Neuronal stem cell (in vitro differentiated cells): ENCODE measurements at regions not wholly inside any gene's neighbourhood (a gene's known extent, or its start where the extent isn't known, plus 50 kb on each side); places are given as distances from the start of the nearest gene placed in this dataset.
"Not testable (repeated sequence)": the region's sequence is repeated elsewhere in the genome, so short reads cannot be mapped to it uniquely, and the experiment has no call there.

Experiments used
- DNase-seq: peaks from one replicate; pipeline ENCODE4 v3.0.0-alpha.2; 2013; ENCODE audit warnings: low spot score
- H2AFZ ChIP-seq: one replicate; pipeline ENCODE4 v1.6.1; 2013; ENCODE audit warnings: mild to moderate bottlenecking, low read length, inconsistent platforms
- H2AK5ac ChIP-seq: 2 replicates; pipeline ENCODE4 v1.6.1; 2013; ENCODE audit warnings: low read depth, mild to moderate bottlenecking, inconsistent platforms, low read length, moderate library complexity, mixed read lengths
- H2BK120ac ChIP-seq: 2 replicates; pipeline ENCODE4 v1.6.1; 2013; ENCODE audit warnings: low read depth, mild to moderate bottlenecking, inconsistent platforms, low read length, moderate library complexity, mixed read lengths
- H2BK12ac ChIP-seq: one replicate; pipeline ENCODE4 v1.6.1; 2013; ENCODE audit warnings: low read length, inconsistent platforms
- H2BK15ac ChIP-seq: 2 replicates; pipeline ENCODE4 v1.6.1; 2013; ENCODE audit warnings: mild to moderate bottlenecking, low read length, inconsistent platforms, mixed read lengths
- H2BK5ac ChIP-seq: one replicate; pipeline ENCODE4 v1.6.1; 2013; ENCODE audit warnings: inconsistent platforms, mild to moderate bottlenecking, low read length, moderate library complexity
- H3K14ac ChIP-seq: one replicate; pipeline ENCODE4 v1.6.1; 2013; ENCODE audit warnings: low read length, inconsistent platforms
- H3K18ac ChIP-seq: 2 replicates; pipeline ENCODE4 v1.6.1; 2013; ENCODE audit warnings: low read length, inconsistent platforms
- H3K23ac ChIP-seq: 2 replicates; pipeline ENCODE4 v1.6.1; 2013; ENCODE audit warnings: low read depth, mild to moderate bottlenecking, mixed read lengths, low read length, inconsistent platforms; ENCODE audit not compliant: poor library complexity
- H3K27ac ChIP-seq: replicated peaks from 3 replicates; pipeline ENCODE4 v1.5.1; 2013; ENCODE audit warnings: low read length, inconsistent platforms
- H3K27me3 ChIP-seq, 3 experiments: 2 replicates each; pipeline ENCODE4 v1.6.1; 2013; ENCODE audit warnings: low read length in 3 of 3, mild to moderate bottlenecking in 2 of 3, inconsistent platforms in 1 of 3, low read depth in 1 of 3, mixed read lengths in 1 of 3, moderate library complexity in 1 of 3; ENCODE audit not compliant: control insufficient read depth in 3 of 3, insufficient read depth in 3 of 3
- H3K36me3 ChIP-seq, 2 donors: replicated peaks in 1 of 2; 2 replicates each; pipeline ENCODE4 v1.6.1; 2013; ENCODE audit warnings: low read length in 2 of 2; ENCODE audit not compliant: control insufficient read depth in 2 of 2, insufficient read depth in 2 of 2
- H3K4ac ChIP-seq: 2 replicates; pipeline ENCODE4 v1.6.1; 2013; ENCODE audit warnings: inconsistent platforms, mild to moderate bottlenecking, low read length, moderate library complexity
- H3K4me1 ChIP-seq, 2 donors: 1 replicate in 1 of 2; 2 replicates in 1 of 2; pipeline ENCODE4 v1.6.1; 2013; ENCODE audit warnings: low read length in 2 of 2, low read depth in 1 of 2; ENCODE audit not compliant: control insufficient read depth in 2 of 2, insufficient read depth in 1 of 2
- H3K4me2 ChIP-seq: one replicate; pipeline ENCODE4 v1.6.1; 2013; ENCODE audit warnings: mild to moderate bottlenecking, low read length, inconsistent platforms; ENCODE audit not compliant: insufficient read depth, poor library complexity, severe bottlenecking
- H3K4me3 ChIP-seq, 2 donors: 2 replicates each; pipeline ENCODE4 v1.5.1; 2013; ENCODE audit warnings: low read length in 2 of 2, mild to moderate bottlenecking in 2 of 2, inconsistent platforms in 1 of 2, moderate library complexity in 1 of 2
- H3K79me1 ChIP-seq: one replicate; pipeline ENCODE4 v1.6.1; 2013; ENCODE audit warnings: low read depth, mild to moderate bottlenecking, inconsistent platforms, low read length, moderate library complexity
- H3K9ac ChIP-seq: one replicate; pipeline ENCODE4 v1.6.1; 2013; ENCODE audit warnings: mild to moderate bottlenecking, low read depth, low read length, inconsistent platforms; ENCODE audit not compliant: poor library complexity
- H3K9me3 ChIP-seq, 2 donors: replicated peaks in 1 of 2; 2 replicates each; pipeline versions ENCODE3 to v1.6.1; 2013; ENCODE audit warnings: low read length in 2 of 2, mild to moderate bottlenecking in 2 of 2, inconsistent platforms in 1 of 2, low read depth in 1 of 2, mixed read lengths in 1 of 2, moderate library complexity in 1 of 2; ENCODE audit not compliant: control insufficient read depth in 2 of 2, insufficient read depth in 1 of 2
- H4K8ac ChIP-seq: one replicate; pipeline ENCODE4 v1.6.1; 2013; ENCODE audit warnings: low read depth, mild to moderate bottlenecking, inconsistent platforms, low read length, moderate library complexity
- H4K91ac ChIP-seq: one replicate; pipeline ENCODE4 v1.6.1; 2013; ENCODE audit warnings: low read length, low read depth, mild to moderate bottlenecking, inconsistent platforms; ENCODE audit not compliant: poor library complexity
- WGBS, 2 donors: extraction: QIAGEN DNeasy Blood & Tissue Kit; methylation state at CpG; one replicate each; pipeline ENCODE4 v1.1.7; 2013; ENCODE audit warnings: missing lambda C conversion rate in 2 of 2, mixed read lengths in 1 of 2; ENCODE audit not compliant: insufficient read length in 2 of 2, insufficient replicate concordance in 1 of 2; ENCODE audit errors: extremely low coverage in 2 of 2; 5-methylcytosine and 5-hydroxymethylcytosine counted together

DNA sequence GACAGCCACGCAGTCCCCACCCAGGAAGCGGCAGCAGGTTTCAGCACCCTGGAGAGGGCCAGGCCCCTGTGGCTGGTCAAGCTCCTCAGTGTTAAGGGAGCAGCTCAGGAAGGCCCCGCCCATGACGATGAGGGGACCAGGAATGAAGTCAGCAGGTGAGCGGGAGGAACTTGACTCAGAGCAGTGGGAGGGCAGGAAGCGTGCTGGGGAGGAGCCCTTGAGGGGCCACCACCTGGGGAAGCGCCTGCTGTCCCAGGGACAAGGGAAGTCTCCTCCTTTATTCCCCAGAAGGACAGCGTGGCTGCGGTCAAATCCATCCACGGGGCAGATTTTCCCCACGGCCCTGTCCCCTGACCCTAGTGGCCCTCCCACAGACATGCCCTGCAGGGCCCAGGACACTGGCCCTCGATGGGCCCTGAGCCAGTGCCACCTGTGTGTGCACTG, 357.6 kb downstream of the ADGRD1 start:
- not testable (repeated sequence) for H2BK120ac ChIP-seq, H3K4me2 ChIP-seq, H3K9me3 ChIP-seq, H3K79me1 ChIP-seq, H3K4me3 ChIP-seq, H2BK12ac ChIP-seq, H2AFZ ChIP-seq, H3K23ac ChIP-seq, H2BK15ac ChIP-seq, H3K18ac ChIP-seq, H3K4ac ChIP-seq, H3K4me1 ChIP-seq, H3K36me3 ChIP-seq, H2BK5ac ChIP-seq, H4K8ac ChIP-seq, H4K91ac ChIP-seq, H3K9ac ChIP-seq, H2AK5ac ChIP-seq, DNase-seq, H3K27ac ChIP-seq, H3K14ac ChIP-seq
- peaks cover 0 to 10% (median 0%) of the 10 kb centered on the region in 3 experiments for H3K27me3 ChIP-seq
- WGBS, 2 donors: no CpG with 5 or more reads among the region's 12 CpGs

GRCh38 chr12:131311764-131312163, 358.1 kb downstream of the ADGRD1 start:
- Histone ChIP-seq H2BK12ac (no peak overlapping the region), H3K4me1 (no peaks in the 10 kb centered on the region), H3K23ac (no peak overlapping the region), H3K14ac (no peak overlapping the region), H2AK5ac (no peak overlapping the region), H4K91ac (no peak overlapping the region), H3K18ac (no peak overlapping the region), H3K27ac (no peak overlapping the region), H3K4ac (no peak overlapping the region), H2BK5ac (no peak overlapping the region), H2BK120ac (no peak overlapping the region), H3K9me3 (peaks cover 0 to 2% of the 10 kb centered on the region in 2 donors), H3K79me1 (no peaks in the 10 kb centered on the region), H3K4me2 (no peak overlapping the region), H3K36me3 (no peaks in the 10 kb centered on the region), H2BK15ac (no peak overlapping the region), H2AFZ (no peak overlapping the region), H3K9ac (no peak overlapping the region), H4K8ac (no peak overlapping the region), H3K4me3 (no peak overlapping the region), H3K27me3 (peaks cover 0 to 10% (median 0%) of the 10 kb centered on the region in 3 experiments)
- DNase-seq: no peak
- WGBS, 2 donors: no CpG with 5 or more reads among the region's 10 CpGs

DNA sequence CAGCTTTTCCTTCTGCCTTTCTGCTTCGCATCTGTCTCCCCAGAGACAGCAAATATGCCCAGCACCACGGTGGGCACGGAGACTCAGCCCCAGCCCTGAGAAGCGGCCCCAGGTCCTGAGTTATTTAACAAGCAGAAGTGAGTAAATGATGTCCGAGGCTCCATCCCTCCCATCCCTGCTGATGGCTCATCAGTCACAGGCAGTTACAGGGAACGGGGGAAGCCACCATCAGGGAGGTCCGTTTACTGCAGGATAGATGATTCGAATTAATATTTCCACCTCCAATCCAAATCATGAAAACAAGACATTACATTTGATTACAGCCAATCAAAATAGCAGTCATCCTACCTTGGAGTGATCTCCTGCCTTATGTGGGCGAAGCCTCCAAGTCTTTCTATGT, 358.7 kb downstream of the ADGRD1 start:
- H3K4ac ChIP-seq, H4K91ac ChIP-seq, H3K9ac ChIP-seq, H3K14ac ChIP-seq, H2AK5ac ChIP-seq, H3K4me1 ChIP-seq, H3K18ac ChIP-seq, H3K4me2 ChIP-seq, H2BK5ac ChIP-seq, DNase-seq, H3K79me1 ChIP-seq, H3K27ac ChIP-seq, H3K4me3 ChIP-seq, H3K23ac ChIP-seq, H2AFZ ChIP-seq, H2BK15ac ChIP-seq, H3K36me3 ChIP-seq, H4K8ac ChIP-seq, H2BK120ac ChIP-seq, H3K9me3 ChIP-seq, H2BK12ac ChIP-seq: not testable (repeated sequence)
- WGBS, 2 donors: no CpG with 5 or more reads among the region's 9 CpGs
- peaks cover 0 to 10% (median 0%) of the 10 kb centered on the region in 3 experiments for H3K27me3 ChIP-seq

DNA sequence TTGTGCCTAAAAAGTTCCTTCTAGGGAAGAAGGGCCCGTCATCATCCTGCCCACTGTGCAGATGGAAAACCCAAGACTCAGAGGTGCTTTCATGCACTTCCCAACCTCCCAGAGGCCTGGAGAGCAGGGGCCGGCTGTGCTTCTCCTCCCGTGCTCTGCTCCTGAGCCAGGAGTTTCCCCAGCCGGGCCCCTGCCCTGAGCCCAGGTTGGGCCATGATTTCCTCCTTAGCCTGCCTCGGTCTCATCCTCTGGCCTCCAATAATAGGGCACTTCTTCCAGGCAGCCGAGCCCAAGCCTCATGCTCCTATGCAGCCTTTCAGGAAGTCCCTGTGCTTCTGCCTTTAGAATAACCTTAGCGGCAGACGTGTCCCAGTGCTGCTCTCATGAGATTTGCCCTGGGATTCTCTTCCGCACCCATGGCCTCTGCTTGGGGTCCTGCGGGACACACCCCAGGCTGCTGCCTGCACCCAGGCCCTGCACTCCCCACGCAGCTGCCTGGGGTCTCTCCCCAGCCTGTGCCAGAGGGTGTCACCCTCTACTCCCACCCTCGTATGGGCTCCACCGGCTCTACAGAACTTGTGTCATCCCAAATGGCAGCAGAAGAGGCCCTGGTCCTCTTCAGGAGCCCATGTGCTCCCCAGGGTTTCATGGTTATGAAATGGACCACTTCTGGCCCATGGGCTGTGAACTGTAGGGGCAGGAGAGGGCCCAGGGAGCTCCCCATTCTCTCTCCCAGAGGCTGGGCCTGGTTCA, 359.3 kb downstream of the ADGRD1 start:
- H3K23ac ChIP-seq: no peak overlapping the region
- no peak overlapping the region for H2BK15ac ChIP-seq
- no peak for DNase-seq

More for the DNA sequence above, 359.3 kb downstream of the ADGRD1 start:
- Histone ChIP-seq H3K4me2 (no peak overlapping the region), H3K27ac (no peak overlapping the region), H3K14ac (peak overlapping the region; percentile 6), H2AFZ (no peak overlapping the region), H2BK12ac (no peak overlapping the region), H3K4me3 (no peak overlapping the region), H2AK5ac (no peak overlapping the region), H3K9me3 (peaks cover 0 to 5% of the 10 kb centered on the region in 2 donors), H3K18ac (no peak overlapping the region), H3K9ac (no peak overlapping the region), H2BK120ac (no peak overlapping the region), H4K91ac (no peak overlapping the region), H4K8ac (no peak overlapping the region), H3K79me1 (no peaks in the 10 kb centered on the region), H3K36me3 (no peaks in the 10 kb centered on the region), H2BK5ac (no peak overlapping the region), H3K4me1 (no peaks in the 10 kb centered on the region), H3K4ac (no peak overlapping the region), H3K27me3 (peaks cover 0 to 10% (median 0%) of the 10 kb centered on the region in 3 experiments)
- no CpG with 5 or more reads among the region's 13 CpGs for WGBS, 2 donors
